Activated naive CD4-positive, alpha-beta T cell treated with anti-CD3 and anti-CD28 coated beads, Interleukin-2, amount 50 U/mL, for 16 hours (primary cell): ENCODE measurements at regions not wholly inside any gene's neighbourhood (a gene's known extent, or its start where the extent isn't known, plus 50 kb on each side); places are given as distances from the start of the nearest gene placed in this dataset.
"Not testable (repeated sequence)": the region's sequence is repeated elsewhere in the genome, so short reads cannot be mapped to it uniquely, and the experiment has no call there.

ENCODE experiments used
- DNase-seq: peaks from one replicate; pipeline ENCODE4 v3.0.0-alpha.2; 2020

- no peak for DNase-seq
Observed at GRCh38 chrX:101823236-101823635, 108.6 kb downstream of the ZMAT1 start.

- not testable (repeated sequence) for DNase-seq
Observed at GRCh38 chrX:101817739-101818138, 114.1 kb downstream of the ZMAT1 start.

DNA sequence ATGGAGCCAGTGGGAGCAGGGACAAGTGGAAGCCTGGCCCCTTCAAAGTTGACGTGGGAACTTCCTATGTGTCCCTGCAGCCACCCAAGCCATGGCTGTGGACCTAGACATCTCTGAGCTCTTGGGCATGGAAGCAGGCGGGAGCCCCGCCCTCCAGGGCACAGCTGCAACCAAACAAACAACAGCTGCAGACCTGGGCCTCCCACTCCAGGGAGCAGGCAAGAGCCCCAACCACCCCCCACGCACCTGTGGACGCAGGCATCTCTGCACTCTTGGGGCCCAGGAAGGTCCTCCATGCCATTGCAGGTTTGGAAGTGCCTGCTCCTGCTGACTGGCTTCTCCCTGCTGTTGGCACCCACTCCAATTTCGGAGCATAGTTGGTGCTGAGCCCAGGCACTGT is 118.6 kb downstream of the ZMAT1 start:
- DNase-seq, result no peak

GRCh38 chrX:101803451-101803850 is 128.4 kb downstream of the ZMAT1 start:
- no peak for DNase-seq

DNA sequence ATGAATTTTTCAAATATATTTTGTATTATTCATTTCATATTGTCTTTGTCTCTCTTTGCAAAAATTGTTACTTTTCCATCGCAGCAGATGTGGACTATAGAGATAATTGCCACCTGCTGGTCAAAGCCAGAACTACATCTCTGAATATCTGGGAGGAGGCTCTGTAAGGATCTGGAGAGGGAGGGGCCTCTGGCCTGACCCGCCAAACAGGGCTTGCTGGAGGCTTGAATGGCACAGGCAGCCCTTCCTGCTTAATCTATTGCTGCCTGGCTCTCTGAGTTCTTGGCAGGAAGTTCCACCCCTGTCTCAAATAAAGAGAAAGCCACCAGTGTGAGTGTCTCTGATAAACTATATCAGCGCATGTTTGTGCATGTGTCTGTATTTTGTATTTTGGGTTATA is 132.4 kb downstream of the ZMAT1 start:
- DNase-seq, result peak; percentile 68

DNA sequence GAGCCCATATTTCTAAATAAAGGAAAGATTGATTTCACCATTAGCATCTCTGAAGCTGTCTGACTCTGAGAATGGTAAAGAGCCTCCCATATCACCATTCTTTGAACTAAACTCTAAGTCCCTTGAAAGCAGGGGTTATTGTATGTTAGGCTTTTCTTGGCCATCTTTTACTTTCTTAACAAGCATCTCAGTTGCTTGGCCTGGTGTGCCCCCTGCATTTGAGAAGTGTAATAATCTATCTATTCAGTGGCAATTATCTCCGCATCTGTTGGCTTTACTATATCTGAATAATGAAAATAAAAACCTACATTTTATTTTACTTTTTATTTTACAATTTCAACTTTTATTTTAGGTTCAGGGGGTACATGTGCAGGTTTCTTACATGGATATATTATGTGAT is 128.3 kb upstream of the ARMCX2 start:
- no peak for DNase-seq

- DNase-seq, result no peak
Observed at GRCh38 chrX:101785142-101785541, 125.5 kb upstream of the ARMCX2 start.

- not testable (repeated sequence) for DNase-seq
Observed at GRCh38 chrX:101780421-101780820, 120.8 kb upstream of the ARMCX2 start.

DNA sequence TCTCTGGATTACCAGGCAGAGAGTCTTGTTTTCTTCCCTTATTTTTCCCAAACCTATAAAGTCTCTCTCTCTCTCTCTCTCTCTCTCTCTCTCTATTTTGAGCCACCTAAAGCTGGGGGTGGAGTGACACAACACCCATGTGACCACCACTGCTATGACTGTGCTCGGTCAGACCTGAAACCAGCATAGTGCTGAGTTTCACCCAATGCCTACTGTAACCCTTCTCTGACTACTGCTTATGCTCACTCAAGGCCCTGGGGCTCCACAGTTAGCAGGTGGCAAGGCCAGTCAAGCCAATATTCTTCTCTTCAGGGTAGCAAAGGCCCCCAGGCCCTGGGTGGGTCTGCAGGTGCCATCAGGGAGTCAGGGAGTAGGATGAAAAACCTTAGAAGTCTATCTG is 114.7 kb upstream of the ARMCX2 start:
- DNase-seq, result no peak

- DNase-seq, result no peak
Observed at GRCh38 chrX:101764538-101764937, 104.9 kb upstream of the ARMCX2 start.

DNA sequence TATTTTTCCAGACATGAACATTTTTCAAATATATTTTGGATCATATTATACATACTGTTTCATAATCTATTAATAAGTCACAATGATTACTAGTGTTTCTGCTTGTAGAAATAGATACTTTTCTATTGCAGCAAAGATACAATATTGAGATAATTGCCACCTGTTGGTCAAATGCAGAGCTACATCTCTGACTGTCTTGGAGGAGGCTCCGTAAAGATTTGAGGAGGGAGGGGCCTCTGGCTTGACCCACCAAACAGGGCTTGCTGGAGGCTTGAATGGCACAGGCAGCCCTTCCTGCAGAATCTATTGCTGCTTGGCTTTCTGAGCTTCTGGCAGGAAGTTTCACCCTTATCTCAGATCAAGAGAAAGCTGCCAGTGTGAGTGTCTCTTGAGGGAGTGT is 99.3 kb upstream of the ARMCX2 start:
- peak; percentile 10 for DNase-seq

DNA sequence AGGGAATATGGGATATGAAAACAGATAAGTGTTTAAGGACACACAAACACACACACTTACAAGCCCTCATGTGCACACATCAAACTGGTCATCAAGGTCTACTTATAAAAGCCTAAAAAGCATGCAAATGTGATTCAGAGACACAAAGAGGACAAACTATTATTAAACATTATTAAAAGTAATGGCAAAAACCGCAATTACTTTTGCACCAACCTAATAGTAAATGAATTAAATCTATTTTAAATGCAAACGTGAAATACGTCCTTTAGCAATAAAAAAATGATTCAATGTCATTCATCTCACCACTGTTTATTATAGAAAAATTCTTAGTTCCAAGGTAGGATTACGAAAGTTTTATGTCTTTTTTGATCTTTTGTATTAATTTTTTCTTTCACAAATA is 91.1 kb upstream of the ARMCX2 start:
- DNase-seq, result no peak

- DNase-seq, result no peak
Observed at GRCh38 chrX:101749436-101749835, 89.8 kb upstream of the ARMCX2 start.

DNA sequence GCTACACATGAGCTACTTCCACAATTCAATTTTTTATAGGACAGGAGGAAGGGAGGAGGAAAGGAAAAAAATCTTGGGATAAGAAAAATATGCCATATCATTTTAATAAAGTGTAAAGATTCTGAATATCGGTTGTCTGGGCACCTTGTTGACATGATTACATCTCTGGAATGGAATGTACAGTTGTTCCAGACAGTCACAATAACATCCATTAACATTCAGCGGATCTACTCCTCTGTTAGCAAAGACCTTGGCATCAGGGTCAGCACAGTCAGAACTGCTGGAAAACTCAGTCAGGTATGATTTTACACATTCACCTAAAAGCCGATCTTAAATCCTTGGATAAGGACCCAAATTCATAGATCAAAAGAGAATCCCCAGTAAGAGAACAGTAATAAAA is 85.4 kb upstream of the ARMCX2 start:
- DNase-seq, result no peak

GRCh38 chrX:101744085-101744484 is 84.4 kb upstream of the ARMCX2 start:
- no peak for DNase-seq

DNA sequence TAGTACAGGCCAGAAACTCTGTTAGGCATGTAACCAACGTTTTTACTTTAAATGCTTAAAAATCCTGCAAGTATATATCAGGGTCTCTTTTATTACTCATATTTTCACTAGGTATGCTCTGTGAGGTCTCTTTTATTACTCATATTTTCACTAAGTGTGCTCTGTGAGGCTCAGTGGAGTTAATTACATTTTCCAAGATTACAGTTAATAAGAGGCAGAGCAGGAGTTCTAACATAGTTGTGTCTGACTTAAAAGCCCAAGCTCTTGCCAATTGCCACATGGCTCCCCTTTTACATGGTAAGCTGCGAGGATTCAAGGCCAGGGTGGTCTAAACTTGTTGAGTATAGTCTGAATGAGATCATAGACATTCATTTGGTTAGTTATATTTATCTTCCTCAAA is 81.0 kb upstream of the ARMCX2 start:
- no peak for DNase-seq

GRCh38 chrX:101738867-101739266 is 79.2 kb upstream of the ARMCX2 start:
- not testable (repeated sequence) for DNase-seq

- DNase-seq, result not testable (repeated sequence)
Observed at GRCh38 chrX:101738411-101738810, 78.8 kb upstream of the ARMCX2 start.

DNA sequence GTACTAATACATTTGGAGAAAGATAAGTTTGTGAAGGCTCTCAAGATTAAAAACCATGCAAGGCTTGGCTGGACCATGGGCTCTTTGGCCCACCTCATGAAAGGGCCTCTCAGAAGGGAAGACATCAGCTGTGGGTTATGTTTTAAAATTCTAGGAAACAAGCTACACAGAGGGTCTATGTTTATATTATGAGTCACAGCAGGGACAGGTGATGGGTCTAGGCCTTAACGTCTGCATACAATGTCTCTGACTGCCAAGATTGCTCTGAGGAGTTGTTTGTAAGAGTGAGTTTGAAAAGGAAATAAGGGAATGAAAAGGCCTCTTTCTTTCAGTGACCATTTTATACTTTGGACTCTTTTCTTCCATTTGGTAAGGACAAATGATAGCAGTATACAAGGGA is 77.0 kb upstream of the ARMCX2 start:
- no peak for DNase-seq

GRCh38 chrX:101732870-101733269 is 73.2 kb upstream of the ARMCX2 start:
- DNase-seq, result no peak

DNA sequence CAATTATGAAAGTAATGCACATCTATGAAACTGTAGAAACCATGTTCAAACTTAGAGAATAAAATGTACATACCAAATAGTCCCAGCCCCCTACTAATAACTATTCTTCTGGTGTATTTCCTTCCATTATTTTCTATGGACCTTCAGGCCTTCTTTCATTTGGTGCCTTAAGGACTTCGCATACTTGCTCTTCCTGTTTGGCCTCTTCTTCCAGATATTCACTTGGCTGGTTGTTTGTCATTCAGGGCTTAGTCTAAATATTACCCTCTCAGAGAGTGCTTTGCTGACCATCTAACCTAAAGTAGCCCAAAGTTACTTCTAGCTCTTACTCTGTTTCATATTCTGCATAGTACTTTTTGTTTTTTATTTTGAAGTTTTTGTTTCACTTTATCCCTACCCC is 70.3 kb upstream of the ARMCX2 start:
- no peak for DNase-seq
